A673 (cell line): ENCODE measurements at regions not wholly inside any gene's neighbourhood (a gene's known extent, or its start where the extent isn't known, plus 50 kb on each side); places are given as distances from the start of the nearest gene placed in this dataset.

Experiments used
- BruUV-seq: library from RNA; stranded (reverse); fragments of 400-500 nt; replicated peaks from 2 replicates; lab custom pipeline; 2021; lab: Mats Ljungman, UMichigan
- CTCF ChIA-PET: fragments of 300-600 bp; sonication (Branson Sonifier 250); formaldehyde crosslinking; loops from one replicate; lab custom pipeline; 2022; ENCODE audit warnings: antibody characterized with exemption; lab: Charles Lee
- POLR2A ChIA-PET: fragments of 300-600 bp; sonication (Branson Sonifier 250); formaldehyde crosslinking; loops from one replicate; lab custom pipeline; 2022; ENCODE audit warnings: antibody characterized with exemption; ENCODE audit not compliant: low non-redundant PET; lab: Charles Lee
- DNase-seq: peaks from one replicate; pipeline ENCODE4 v3.0.0-alpha.2; 2015; ENCODE audit warnings: low spot score
- H3K27ac ChIP-seq: fragments of 200-600 bp; sonication (generic); 2 replicates; pipeline ENCODE4 v1.5.1; 2016; ENCODE audit warnings: mixed run types, low read depth, mild to moderate bottlenecking, mixed read lengths, antibody characterized with exemption, low read length; ENCODE audit not compliant: poor library complexity, severe bottlenecking
- H3K27me3 ChIP-seq: fragments of 200-600 bp; sonication (generic); replicated peaks from 2 replicates; pipeline ENCODE4 v1.6.1; 2017; ENCODE audit warnings: mixed run types, low read depth, mild to moderate bottlenecking, mixed read lengths, antibody characterized with exemption, low read length; ENCODE audit not compliant: insufficient read depth, poor library complexity
- H3K36me3 ChIP-seq: fragments of 200-600 bp; sonication (generic); 2 replicates; pipeline ENCODE4 v1.6.1; 2016; ENCODE audit warnings: mixed run types, mild to moderate bottlenecking, mixed read lengths, antibody characterized with exemption, low read length; ENCODE audit not compliant: insufficient read depth, poor library complexity, severe bottlenecking
- H3K4me1 ChIP-seq: fragments of 200-600 bp; sonication (generic); 2 replicates; pipeline ENCODE4 v1.6.1; 2017; ENCODE audit warnings: mixed run types, mild to moderate bottlenecking, mixed read lengths, antibody characterized with exemption, low read length; ENCODE audit not compliant: insufficient read depth, poor library complexity, severe bottlenecking
- H3K4me3 ChIP-seq: fragments of 200-600 bp; sonication (generic); 2 replicates; pipeline ENCODE4 v1.5.1; 2016; ENCODE audit warnings: low read depth, mixed run types, mild to moderate bottlenecking, mixed read lengths, low read length; ENCODE audit not compliant: poor library complexity, severe bottlenecking
- H3K9me3 ChIP-seq: fragments of 200-600 bp; sonication (generic); 2 replicates; pipeline ENCODE4 v1.6.1; 2016; ENCODE audit warnings: mixed run types, low read depth, mild to moderate bottlenecking, mixed read lengths, antibody characterized with exemption, low read length; ENCODE audit not compliant: poor library complexity, severe bottlenecking
- CTCF ChIP-seq: fragments of 300-800, 200-600 bp; sonication (generic); conservative IDR thresholded peaks from 2 replicates; pipeline ENCODE4 v1.5.1; 2017; ENCODE audit warnings: low read depth, mild to moderate bottlenecking, antibody characterized with exemption, low read length, moderate library complexity, mixed read lengths
- EZH2 ChIP-seq: fragments of 200-600 bp; sonication (generic); IDR thresholded peaks from 2 replicates; pipeline ENCODE4 v1.6.1; 2017; ENCODE audit warnings: borderline replicate concordance, low read depth, mild to moderate bottlenecking, mixed read lengths, antibody characterized with exemption, low read length; ENCODE audit not compliant: poor library complexity, severe bottlenecking
- intact Hi-C: fragments of 100-400 bp; cut with micrococcal nuclease; formaldehyde crosslinking; loops from one replicate; pipeline ENCODE4 v1.10.0; 2022; ENCODE audit not compliant: unreplicated experiment

- CTCF ChIA-PET = interaction anchor here (0.6 to 3.2 kb wide), 3 partner anchors 11 to 273 kb away, joined by 6 to 19 read pairs (median 8); no protein-coding TSS in a partner anchor
- Histone ChIP-seq H3K9me3 (no peaks in the 10 kb centered on the region), H3K4me1 (peaks cover 53% of the 10 kb centered on the region), H3K27me3 (peaks cover 98% of the 10 kb centered on the region), H3K36me3 (no peaks in the 10 kb centered on the region), H3K27ac (no peak overlapping the region), H3K4me3 (peak overlapping the region; percentile 58)
- no peak for DNase-seq
- intact Hi-C loops = loop anchor here (5.0 kb wide), 1 partner anchor 104 kb away; the partner anchor contains the start of gene HSD17B12
- POLR2A ChIA-PET = no interaction called here
- no peak for TF ChIP-seq CTCF
- TF ChIP-seq EZH2 = peak; percentile 87
- BruUV-seq = no TSS peak
Observed at GRCh38 chr11:43578346-43579170, 102.0 kb upstream of the HSD17B12 start.

GRCh38 chr11:43579171-43579918, 101.2 kb upstream of the HSD17B12 start:
- Histone ChIP-seq H3K36me3 (no peaks in the 10 kb centered on the region), H3K9me3 (no peaks in the 10 kb centered on the region), H3K4me3 (peak overlapping the region; percentile 58), H3K27ac (no peak overlapping the region), H3K4me1 (peaks cover 53% of the 10 kb centered on the region), H3K27me3 (peaks cover 98% of the 10 kb centered on the region)
- ChIA-PET POLR2A (no interaction called here), CTCF (interaction anchor here (0.6 to 1.1 kb wide), 4 partner anchors 12 to 246 kb away, joined by 6 to 8 read pairs (median 6); no protein-coding TSS in a partner anchor)
- DNase-seq = peak; percentile 88
- TF ChIP-seq CTCF = peak; percentile 64
- no peak for TF ChIP-seq EZH2
- BruUV-seq = no TSS peak
- intact Hi-C loops = loop anchor here (5.0 kb wide), 1 partner anchor 103 kb away; the partner anchor contains the start of gene HSD17B12

- intact Hi-C loops = loop anchor here (5.0 kb wide), 2 partner anchors 42 to 102 kb away; partner anchors contain the start of gene HSD17B12
Observed at GRCh38 chr11:43579919-43580276, 100.6 kb upstream of the HSD17B12 start.

More at GRCh38 chr11:43579919-43580276, 100.6 kb upstream of the HSD17B12 start:
- H3K4me1 ChIP-seq = peaks cover 51% of the 10 kb centered on the region
- no peaks in the 10 kb centered on the region for H3K36me3 ChIP-seq
- DNase-seq = no peak
- POLR2A ChIA-PET = no interaction called here
- H3K4me3 ChIP-seq = peak overlapping the region; percentile 58
- TF ChIP-seq CTCF (no peak), EZH2 (no peak)
- H3K27ac ChIP-seq = no peak overlapping the region
- peaks cover 98% of the 10 kb centered on the region for H3K27me3 ChIP-seq
- CTCF ChIA-PET = interaction anchor here (1.1 kb wide), 1 partner anchor 13 kb away, joined by 8 read pairs; no protein-coding TSS in a partner anchor
- H3K9me3 ChIP-seq = no peaks in the 10 kb centered on the region
- BruUV-seq = no TSS peak
